ENCODE measurements at regions not wholly inside any gene's neighbourhood (a gene's known extent, or its start where the extent isn't known, plus 50 kb on each side); places are given as distances from the start of the nearest gene placed in this dataset.

- TF ChIP-seq CTCF (IDR thresholded peaks at IDR 0.05) (no peak), POLR2AphosphoS5 (IDR thresholded peaks at IDR 0.05) (no peak), EP300 (IDR thresholded peaks at IDR 0.05) (no peak)
Measured at GRCh38 chr6:109240370-109241084, 141.7 kb downstream of the CD164 start.
